ENCODE measurements at regions not wholly inside any gene's neighbourhood (a gene's known extent, or its start where the extent isn't known, plus 50 kb on each side); places are given as distances from the start of the nearest gene placed in this dataset.
"Not testable (repeated sequence)": the region's sequence is repeated elsewhere in the genome, so short reads cannot be mapped to it uniquely, and the experiment has no call there.

- no peak for DNase-seq (ENCODE audit: low read depth)
Measured at GRCh38 chr9:22650946-22651345, 204.3 kb downstream of the DMRTA1 start.

GRCh38 chr9:22654833-22655232 lies 208.2 kb downstream of the DMRTA1 start:
- no peak for DNase-seq (ENCODE audit: low read depth)

- no peak for DNase-seq (ENCODE audit: low read depth)
Measured at GRCh38 chr9:22657713-22658112, 211.1 kb downstream of the DMRTA1 start.

- DNase-seq (ENCODE audit: low read depth) = not testable (repeated sequence)
Measured at GRCh38 chr9:22658484-22658883, 211.9 kb downstream of the DMRTA1 start.

- no peak for DNase-seq (ENCODE audit: low read depth)
Measured at GRCh38 chr9:22682536-22682935, 235.9 kb downstream of the DMRTA1 start.

GRCh38 chr9:22682961-22683699 lies 236.5 kb downstream of the DMRTA1 start:
- DNase-seq (ENCODE audit: low read depth) = no peak

GRCh38 chr9:22683700-22684075 lies 237.1 kb downstream of the DMRTA1 start:
- no peak for DNase-seq (ENCODE audit: low read depth)

- no peak for DNase-seq (ENCODE audit: low read depth)
Measured at GRCh38 chr9:22693156-22693555, 246.5 kb downstream of the DMRTA1 start.

- DNase-seq (ENCODE audit: low read depth) = no peak
Measured at GRCh38 chr9:22700171-22700570, 253.5 kb downstream of the DMRTA1 start.

- no peak for DNase-seq (ENCODE audit: low read depth)
Measured at GRCh38 chr9:22718653-22719052, 272.0 kb downstream of the DMRTA1 start.

GRCh38 chr9:22722492-22722891 lies 275.9 kb downstream of the DMRTA1 start:
- no peak for DNase-seq (ENCODE audit: low read depth)

GRCh38 chr9:22731786-22732185 lies 285.2 kb downstream of the DMRTA1 start:
- DNase-seq (ENCODE audit: low read depth) = no peak

GRCh38 chr9:22739712-22740111 lies 293.1 kb downstream of the DMRTA1 start:
- no peak for DNase-seq (ENCODE audit: low read depth)

GRCh38 chr9:22740781-22741180 lies 294.2 kb downstream of the DMRTA1 start:
- DNase-seq (ENCODE audit: low read depth) = no peak

- DNase-seq (ENCODE audit: low read depth) = no peak
Measured at GRCh38 chr9:22742401-22742800, 295.8 kb downstream of the DMRTA1 start.

- DNase-seq (ENCODE audit: low read depth) = no peak
Measured at GRCh38 chr9:22773501-22774220, 327.0 kb downstream of the DMRTA1 start.

- DNase-seq (ENCODE audit: low read depth) = no peak
Measured at GRCh38 chr9:22790329-22790728, 343.7 kb downstream of the DMRTA1 start.

- DNase-seq (ENCODE audit: low read depth) = no peak
Measured at GRCh38 chr9:22808876-22809275, 362.3 kb downstream of the DMRTA1 start.

- no peak for DNase-seq (ENCODE audit: low read depth)
Measured at GRCh38 chr9:22809371-22809770, 362.7 kb downstream of the DMRTA1 start.

GRCh38 chr9:22813529-22813928 lies 366.9 kb downstream of the DMRTA1 start:
- no peak for DNase-seq (ENCODE audit: low read depth)

- no peak for DNase-seq (ENCODE audit: low read depth)
Measured at GRCh38 chr9:22815246-22815645, 368.6 kb downstream of the DMRTA1 start.

- no peak for DNase-seq (ENCODE audit: low read depth)
Measured at GRCh38 chr9:22817181-22817580, 370.6 kb downstream of the DMRTA1 start.

GRCh38 chr9:22829236-22829635 lies 382.6 kb downstream of the DMRTA1 start:
- no peak for DNase-seq (ENCODE audit: low read depth)

GRCh38 chr9:22838266-22838665 lies 391.6 kb downstream of the DMRTA1 start:
- no peak for DNase-seq (ENCODE audit: low read depth)

Measured in fibroblast of the conjunctiva (primary cell).